HepG2 (cell line): ENCODE measurements at regions not wholly inside any gene's neighbourhood (a gene's known extent, or its start where the extent isn't known, plus 50 kb on each side); places are given as distances from the start of the nearest gene placed in this dataset.

Experiments used
- BRF2 ChIP-seq: sonication (generic); formaldehyde crosslinking; IDR thresholded peaks from 2 replicates; pipeline ENCODE4 v1.8.1; 2022; ENCODE audit warnings: mild to moderate bottlenecking, missing genetic modification reagents
- KDM5A ChIP-seq: fragments of 200-600 bp; sonication (generic); IDR thresholded peaks from 2 replicates; pipeline ENCODE4 v1.7.0; 2018; ENCODE audit warnings: antibody characterized with exemption, mild to moderate bottlenecking, low read length, borderline replicate concordance
- KLF16 ChIP-seq, 2 experiments: sonication (generic) in 1 of 2; formaldehyde crosslinking in 1 of 2; IDR thresholded peaks; 2 replicates each; pipeline versions ENCODE4 v1.6.1 to v1.8.0; 2016 to 2023; ENCODE audit warnings: missing genetic modification reagents in 2 of 2, missing compliant biosample characterization in 1 of 2
- MLX ChIP-seq: IDR thresholded peaks from 2 replicates; pipeline ENCODE4 v1.6.1; 2016
- MXD3 ChIP-seq: IDR thresholded peaks from 2 replicates; pipeline ENCODE4 v1.6.1; 2016; ENCODE audit warnings: mild to moderate bottlenecking, missing biosample characterization, missing genetic modification reagents
- NR2F6 ChIP-seq, 2 experiments: IDR thresholded peaks; 2 replicates each; pipeline ENCODE4 v1.6.1; 2016; ENCODE audit warnings: antibody characterized with exemption in 1 of 2, mild to moderate bottlenecking in 1 of 2
- PHF21A ChIP-seq: sonication (generic); formaldehyde crosslinking; IDR thresholded peaks from 2 replicates; pipeline ENCODE4 v1.5.0; 2020; ENCODE audit warnings: mild to moderate bottlenecking, missing genetic modification reagents
- SRF ChIP-seq: IDR thresholded peaks from 2 replicates; pipeline ENCODE4 v1.6.1; 2011; ENCODE audit warnings: mild to moderate bottlenecking, low read depth, low read length, moderate library complexity
- TBX3 ChIP-seq: fragments of 450-650 bp; IDR thresholded peaks from 2 replicates; pipeline ENCODE4 v1.6.1; 2017; ENCODE audit warnings: antibody characterized with exemption, mild to moderate bottlenecking, inconsistent platforms, borderline replicate concordance
- ZMAT5 ChIP-seq: sonication (generic); formaldehyde crosslinking; IDR thresholded peaks from 2 replicates; pipeline ENCODE4 v1.5.0; 2020; ENCODE audit warnings: mild to moderate bottlenecking, low read depth, missing genetic modification reagents, borderline replicate concordance
- ZMYM3 ChIP-seq: sonication (generic); formaldehyde crosslinking; IDR thresholded peaks from 2 replicates; pipeline ENCODE4 v1.5.1; 2020; ENCODE audit warnings: mild to moderate bottlenecking, missing genetic modification reagents
- ZMYM4 ChIP-seq: sonication (generic); formaldehyde crosslinking; IDR thresholded peaks from 2 replicates; pipeline ENCODE4 v1.8.1; 2023; ENCODE audit warnings: mild to moderate bottlenecking, missing genetic modification reagents
- ZNF275 ChIP-seq: sonication (generic); formaldehyde crosslinking; IDR thresholded peaks from 2 replicates; pipeline ENCODE4 v1.8.0; 2022; ENCODE audit warnings: missing genetic modification reagents, mild to moderate bottlenecking, inconsistent platforms, borderline replicate concordance
- ZNF496 ChIP-seq: sonication (generic); formaldehyde crosslinking; IDR thresholded peaks from 2 replicates; pipeline ENCODE4 v1.8.1; 2023; ENCODE audit warnings: mild to moderate bottlenecking, moderate library complexity, missing genetic modification reagents; ENCODE audit not compliant: insufficient replicate concordance
- ZNF510 ChIP-seq: sonication (generic); formaldehyde crosslinking; IDR thresholded peaks from 2 replicates; pipeline ENCODE4 v1.4.0; 2020; ENCODE audit warnings: low read depth, mild to moderate bottlenecking, missing genetic modification reagents
- ZNF768 ChIP-seq: sonication (generic); formaldehyde crosslinking; IDR thresholded peaks from 2 replicates; pipeline ENCODE4 v1.4.0; 2020; ENCODE audit warnings: missing genetic modification reagents
- ZNF770 ChIP-seq: sonication (generic); formaldehyde crosslinking; IDR thresholded peaks from 2 replicates; pipeline ENCODE4 v1.5.0; 2020; ENCODE audit warnings: mild to moderate bottlenecking, missing genetic modification reagents
- ZNF839 ChIP-seq: sonication (generic); formaldehyde crosslinking; IDR thresholded peaks from 2 replicates; pipeline ENCODE4 v1.4.0; 2020; ENCODE audit warnings: missing genetic modification reagents, mild to moderate bottlenecking, borderline replicate concordance
- TF ChIP-seq, protein P1 (sequence below): sonication (generic); formaldehyde crosslinking; IDR thresholded peaks from 2 replicates; pipeline ENCODE4 v1.4.0; 2020; ENCODE audit warnings: mild to moderate bottlenecking, missing genetic modification reagents
- TF ChIP-seq, protein P2 (sequence below): sonication (generic); formaldehyde crosslinking; conservative IDR thresholded peaks from 2 replicates; pipeline ENCODE4 v1.4.0; 2020; ENCODE audit warnings: missing genetic modification reagents
- TF ChIP-seq, protein P3 (sequence below): sonication (generic); formaldehyde crosslinking; IDR thresholded peaks from 2 replicates; pipeline ENCODE4 v1.4.0; 2020; ENCODE audit warnings: missing genetic modification reagents

GRCh38 chr2:234687718-234688475, 191.0 kb upstream of the ARL4C start (continued):
- TF ChIP-seq ZMYM3 (CRISPR knock-in tag) (peak; percentile 81; the same call in 1 of the 2 replicates), TBX3 (no peak), KLF16 (CRISPR knock-in tag; IDR thresholded peaks at IDR 0.05) (no peak), SRF (no peak), MLX (CRISPR knock-in tag) (no peak), MXD3 (CRISPR knock-in tag) (no peak), PHF21A (CRISPR knock-in tag) (no peak), ZNF768 (CRISPR knock-in tag) (no peak), ZNF839 (peak; percentile 99; the same call in 1 of the 2 replicates), ZNF275 (no peak), ZNF770 (CRISPR knock-in tag) (no peak), BRF2 (CRISPR knock-in tag) (no peak), ZNF496 (CRISPR knock-in tag) (no peak), KDM5A (no peak), NR2F6 (IDR thresholded peaks at IDR 0.05) (no peak), NR2F6 (CRISPR knock-in tag; IDR thresholded peaks at IDR 0.05) (no peak), ZMAT5 (CRISPR knock-in tag) (no peak; the same call in 1 of the 2 replicates), ZMYM4 (CRISPR knock-in tag) (no peak), ZNF510 (no peak)
- TF ChIP-seq, protein P1, sequence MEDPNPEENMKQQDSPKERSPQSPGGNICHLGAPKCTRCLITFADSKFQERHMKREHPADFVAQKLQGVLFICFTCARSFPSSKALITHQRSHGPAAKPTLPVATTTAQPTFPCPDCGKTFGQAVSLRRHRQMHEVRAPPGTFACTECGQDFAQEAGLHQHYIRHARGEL (CRISPR knock-in tag), result no peak
- TF ChIP-seq, protein P2, sequence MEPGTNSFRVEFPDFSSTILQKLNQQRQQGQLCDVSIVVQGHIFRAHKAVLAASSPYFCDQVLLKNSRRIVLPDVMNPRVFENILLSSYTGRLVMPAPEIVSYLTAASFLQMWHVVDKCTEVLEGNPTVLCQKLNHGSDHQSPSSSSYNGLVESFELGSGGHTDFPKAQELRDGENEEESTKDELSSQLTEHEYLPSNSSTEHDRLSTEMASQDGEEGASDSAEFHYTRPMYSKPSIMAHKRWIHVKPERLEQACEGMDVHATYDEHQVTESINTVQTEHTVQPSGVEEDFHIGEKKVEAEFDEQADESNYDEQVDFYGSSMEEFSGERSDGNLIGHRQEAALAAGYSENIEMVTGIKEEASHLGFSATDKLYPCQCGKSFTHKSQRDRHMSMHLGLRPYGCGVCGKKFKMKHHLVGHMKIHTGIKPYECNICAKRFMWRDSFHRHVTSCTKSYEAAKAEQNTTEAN (CRISPR knock-in tag), result no peak
- TF ChIP-seq, protein P3, sequence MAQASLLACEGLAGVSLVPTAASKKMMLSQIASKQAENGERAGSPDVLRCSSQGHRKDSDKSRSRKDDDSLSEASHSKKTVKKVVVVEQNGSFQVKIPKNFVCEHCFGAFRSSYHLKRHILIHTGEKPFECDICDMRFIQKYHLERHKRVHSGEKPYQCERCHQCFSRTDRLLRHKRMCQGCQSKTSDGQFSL (CRISPR knock-in tag), result no peak
